Type B pancreatic cell (in vitro differentiated cells): ENCODE measurements at regions not wholly inside any gene's neighbourhood (a gene's known extent, or its start where the extent isn't known, plus 50 kb on each side); places are given as distances from the start of the nearest gene placed in this dataset.

Source experiments
- DNase-seq: peaks from one replicate; pipeline ENCODE4 v3.0.0; 2021; ENCODE audit warnings: mixed read lengths; ENCODE audit not compliant: unreplicated experiment; ENCODE audit errors: extremely low spot score
- H3K27ac Mint-ChIP-seq: 2 replicates; pipeline ENCODE4 v1.8.0; 2021; ENCODE audit warnings: mild to moderate bottlenecking, mixed read lengths
- H3K27me3 Mint-ChIP-seq: 2 replicates; pipeline ENCODE4 v1.8.0; 2021; ENCODE audit warnings: mixed read lengths
- H3K36me3 Mint-ChIP-seq: 2 replicates; pipeline ENCODE4 v1.8.0; 2021; ENCODE audit warnings: mixed read lengths
- H3K4me1 Mint-ChIP-seq: one replicate; pipeline ENCODE4 v1.8.0; 2021; ENCODE audit warnings: mixed read lengths; ENCODE audit not compliant: unreplicated experiment
- H3K4me3 Mint-ChIP-seq: 2 replicates; pipeline ENCODE4 v1.8.0; 2021; ENCODE audit warnings: mild to moderate bottlenecking, mixed read lengths
- H3K9me3 Mint-ChIP-seq: 2 replicates; pipeline ENCODE4 v1.8.0; 2021; ENCODE audit warnings: mixed read lengths
- CTCF ChIP-seq: fragments of 200-600 bp; sonication (generic); conservative IDR thresholded peaks from 2 replicates; pipeline ENCODE4 v1.5.0; 2021; ENCODE audit warnings: antibody characterized with exemption, mild to moderate bottlenecking

- peaks cover 70% of the 10 kb centered on the region for H3K27me3 Mint-ChIP-seq
- H3K4me1 Mint-ChIP-seq: no peaks in the 10 kb centered on the region
- no peak for TF ChIP-seq CTCF
- DNase-seq: no peak
- peaks cover 7% of the 10 kb centered on the region for H3K9me3 Mint-ChIP-seq
- H3K4me3 Mint-ChIP-seq: no peak overlapping the region
- no peaks in the 10 kb centered on the region for H3K36me3 Mint-ChIP-seq
- H3K27ac Mint-ChIP-seq: no peak overlapping the region
Observed at GRCh38 chr12:113749433-113749815, 216.7 kb downstream of the RBM19 start.

GRCh38 chr12:113748707-113749432, 217.3 kb downstream of the RBM19 start:
- H3K4me1 Mint-ChIP-seq: no peaks in the 10 kb centered on the region
- no peak for DNase-seq
- H3K27me3 Mint-ChIP-seq: peaks cover 72% of the 10 kb centered on the region
- H3K4me3 Mint-ChIP-seq: no peak overlapping the region
- no peaks in the 10 kb centered on the region for H3K36me3 Mint-ChIP-seq
- no peak for TF ChIP-seq CTCF
- H3K27ac Mint-ChIP-seq: no peak overlapping the region
- H3K9me3 Mint-ChIP-seq: peaks cover 7% of the 10 kb centered on the region

- Mint-ChIP-seq H3K4me3 (no peak overlapping the region), H3K9me3 (peaks cover 7% of the 10 kb centered on the region), H3K4me1 (no peaks in the 10 kb centered on the region), H3K27me3 (peaks cover 76% of the 10 kb centered on the region), H3K36me3 (no peaks in the 10 kb centered on the region), H3K27ac (no peak overlapping the region)
- no peak for TF ChIP-seq CTCF
- DNase-seq: no peak
Observed at GRCh38 chr12:113747017-113747416, 219.1 kb downstream of the RBM19 start.

GRCh38 chr12:113744802-113745395, 221.2 kb downstream of the RBM19 start:
- no peaks in the 10 kb centered on the region for H3K9me3 Mint-ChIP-seq
- peaks cover 80% of the 10 kb centered on the region for H3K27me3 Mint-ChIP-seq
- H3K27ac Mint-ChIP-seq: no peak overlapping the region

GRCh38 chr12:113742801-113743200, 223.3 kb downstream of the RBM19 start:
- no peak for TF ChIP-seq CTCF
- H3K4me3 Mint-ChIP-seq: no peak overlapping the region
- no peak for DNase-seq
- H3K36me3 Mint-ChIP-seq: no peaks in the 10 kb centered on the region
- no peaks in the 10 kb centered on the region for H3K4me1 Mint-ChIP-seq
- no peaks in the 10 kb centered on the region for H3K9me3 Mint-ChIP-seq
- peaks cover 75% of the 10 kb centered on the region for H3K27me3 Mint-ChIP-seq
- no peak overlapping the region for H3K27ac Mint-ChIP-seq

More at GRCh38 chr12:113744802-113745395, 221.2 kb downstream of the RBM19 start:
- Mint-ChIP-seq H3K36me3 (no peaks in the 10 kb centered on the region), H3K4me3 (no peak overlapping the region), H3K4me1 (no peaks in the 10 kb centered on the region)
- no peak for DNase-seq
- no peak for TF ChIP-seq CTCF
